Gastrocnemius medialis (tissue), 4 donors: ENCODE measurements at regions not wholly inside any gene's neighbourhood (a gene's known extent, or its start where the extent isn't known, plus 50 kb on each side); places are given as distances from the start of the nearest gene placed in this dataset.

Source experiments
- CTCF ChIP-seq, 5 experiments: fragments of 450-650 bp in 3 of 5; fragments of 200-600 bp in 2 of 5; sonication (generic) in 2 of 5; IDR thresholded peaks in 4 of 5; conservative IDR thresholded peaks in 1 of 5; 1 replicate in 4 of 5; 2 replicates in 1 of 5; pipeline ENCODE4 v1.5.1; 2016 to 2019; ENCODE audit warnings: antibody characterized with exemption in 5 of 5, mild to moderate bottlenecking in 3 of 5, moderate library complexity in 3 of 5
- POLR2A ChIP-seq, 2 donors: fragments of 450-650 bp; IDR thresholded peaks; one replicate each; pipeline ENCODE4 v1.6.1; 2017; ENCODE audit warnings: antibody characterized with exemption in 2 of 2, mild to moderate bottlenecking in 2 of 2, moderate library complexity in 2 of 2

GRCh38 chr13:37429976-37430375 lies 168.6 kb downstream of the POSTN start:
- no peak for TF ChIP-seq CTCF (IDR thresholded peaks at IDR 0.05 in 4 of 5, conservative IDR thresholded peaks at IDR 0.05 in 1 of 5)
- no peak for TF ChIP-seq POLR2A (IDR thresholded peaks at IDR 0.05)
